HEK293 (cell line): ENCODE measurements at regions not wholly inside any gene's neighbourhood (a gene's known extent, or its start where the extent isn't known, plus 50 kb on each side); places are given as distances from the start of the nearest gene placed in this dataset.

Experiments
- INSM2 ChIP-seq: fragments of 450-650 bp; formaldehyde crosslinking; IDR thresholded peaks from 2 replicates; pipeline ENCODE4 v1.5.1; 2016; ENCODE audit warnings: missing biosample characterization, missing genetic modification characterization
- RBAK ChIP-seq: fragments of 450-650 bp; formaldehyde crosslinking; IDR thresholded peaks from 2 replicates; pipeline ENCODE4 v1.5.1; 2016; ENCODE audit warnings: missing biosample characterization, missing genetic modification characterization
- SCRT1 ChIP-seq: fragments of 450-650 bp; formaldehyde crosslinking; IDR thresholded peaks from 2 replicates; pipeline ENCODE4 v1.5.1; 2016; ENCODE audit warnings: missing biosample characterization, missing genetic modification characterization, borderline replicate concordance
- ZBTB21 ChIP-seq: fragments of 450-650 bp; formaldehyde crosslinking; IDR thresholded peaks from 2 replicates; pipeline ENCODE4 v1.5.1; 2017; ENCODE audit warnings: missing biosample characterization, missing genetic modification characterization
- ZNF23 ChIP-seq: fragments of 450-650 bp; formaldehyde crosslinking; IDR thresholded peaks from 2 replicates; pipeline ENCODE4 v1.5.1; 2016; ENCODE audit warnings: missing biosample characterization, missing genetic modification characterization, borderline replicate concordance
- ZNF324 ChIP-seq: fragments of 450-650 bp; formaldehyde crosslinking; IDR thresholded peaks from 2 replicates; pipeline ENCODE4 v1.5.1; 2016; ENCODE audit warnings: missing biosample characterization, missing genetic modification characterization
- ZNF48 ChIP-seq: fragments of 450-650 bp; formaldehyde crosslinking; IDR thresholded peaks from 2 replicates; pipeline ENCODE4 v1.5.1; 2016; ENCODE audit warnings: missing biosample characterization, missing genetic modification characterization
- TF ChIP-seq, protein P1 (sequence below): fragments of 450-650 bp; formaldehyde crosslinking; IDR thresholded peaks from 2 replicates; pipeline ENCODE4 v1.5.1; 2016; ENCODE audit warnings: missing biosample characterization, missing genetic modification characterization
- TF ChIP-seq, protein P2 (sequence below): fragments of 450-650 bp; formaldehyde crosslinking; IDR thresholded peaks from 2 replicates; pipeline ENCODE4 v1.5.1; 2016; ENCODE audit warnings: missing biosample characterization, missing genetic modification characterization, borderline replicate concordance

DNA sequence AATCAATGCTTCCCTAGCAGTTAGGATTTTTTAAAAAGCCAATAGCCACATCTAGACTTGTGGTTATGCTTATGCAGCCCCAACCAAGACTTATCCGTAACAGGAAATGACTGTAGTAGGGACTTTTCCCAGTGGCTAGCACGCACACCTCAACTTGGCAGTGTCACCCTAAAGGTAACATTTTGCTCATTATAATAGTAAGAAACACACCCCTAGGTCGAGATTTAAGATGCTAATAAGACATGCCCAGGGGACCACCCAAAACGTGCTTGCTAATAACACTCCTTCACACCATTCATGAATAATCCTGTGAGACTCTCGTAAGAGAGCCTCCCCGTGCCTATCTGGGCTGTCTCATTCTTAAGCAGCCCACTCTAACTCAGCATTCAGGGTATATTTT is 94.3 kb downstream of the XIST start:
- TF ChIP-seq ZBTB21 (no peak), ZNF48 (tag by site-specific recombination) (no peak), RBAK (tag by site-specific recombination) (no peak), ZNF324 (no peak), ZNF23 (tag by site-specific recombination) (no peak), SCRT1 (tag by site-specific recombination) (no peak), INSM2 (tag by site-specific recombination) (no peak)
- TF ChIP-seq, protein P1, sequence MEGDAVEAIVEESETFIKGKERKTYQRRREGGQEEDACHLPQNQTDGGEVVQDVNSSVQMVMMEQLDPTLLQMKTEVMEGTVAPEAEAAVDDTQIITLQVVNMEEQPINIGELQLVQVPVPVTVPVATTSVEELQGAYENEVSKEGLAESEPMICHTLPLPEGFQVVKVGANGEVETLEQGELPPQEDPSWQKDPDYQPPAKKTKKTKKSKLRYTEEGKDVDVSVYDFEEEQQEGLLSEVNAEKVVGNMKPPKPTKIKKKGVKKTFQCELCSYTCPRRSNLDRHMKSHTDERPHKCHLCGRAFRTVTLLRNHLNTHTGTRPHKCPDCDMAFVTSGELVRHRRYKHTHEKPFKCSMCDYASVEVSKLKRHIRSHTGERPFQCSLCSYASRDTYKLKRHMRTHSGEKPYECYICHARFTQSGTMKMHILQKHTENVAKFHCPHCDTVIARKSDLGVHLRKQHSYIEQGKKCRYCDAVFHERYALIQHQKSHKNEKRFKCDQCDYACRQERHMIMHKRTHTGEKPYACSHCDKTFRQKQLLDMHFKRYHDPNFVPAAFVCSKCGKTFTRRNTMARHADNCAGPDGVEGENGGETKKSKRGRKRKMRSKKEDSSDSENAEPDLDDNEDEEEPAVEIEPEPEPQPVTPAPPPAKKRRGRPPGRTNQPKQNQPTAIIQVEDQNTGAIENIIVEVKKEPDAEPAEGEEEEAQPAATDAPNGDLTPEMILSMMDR = no peak
- TF ChIP-seq, protein P2, sequence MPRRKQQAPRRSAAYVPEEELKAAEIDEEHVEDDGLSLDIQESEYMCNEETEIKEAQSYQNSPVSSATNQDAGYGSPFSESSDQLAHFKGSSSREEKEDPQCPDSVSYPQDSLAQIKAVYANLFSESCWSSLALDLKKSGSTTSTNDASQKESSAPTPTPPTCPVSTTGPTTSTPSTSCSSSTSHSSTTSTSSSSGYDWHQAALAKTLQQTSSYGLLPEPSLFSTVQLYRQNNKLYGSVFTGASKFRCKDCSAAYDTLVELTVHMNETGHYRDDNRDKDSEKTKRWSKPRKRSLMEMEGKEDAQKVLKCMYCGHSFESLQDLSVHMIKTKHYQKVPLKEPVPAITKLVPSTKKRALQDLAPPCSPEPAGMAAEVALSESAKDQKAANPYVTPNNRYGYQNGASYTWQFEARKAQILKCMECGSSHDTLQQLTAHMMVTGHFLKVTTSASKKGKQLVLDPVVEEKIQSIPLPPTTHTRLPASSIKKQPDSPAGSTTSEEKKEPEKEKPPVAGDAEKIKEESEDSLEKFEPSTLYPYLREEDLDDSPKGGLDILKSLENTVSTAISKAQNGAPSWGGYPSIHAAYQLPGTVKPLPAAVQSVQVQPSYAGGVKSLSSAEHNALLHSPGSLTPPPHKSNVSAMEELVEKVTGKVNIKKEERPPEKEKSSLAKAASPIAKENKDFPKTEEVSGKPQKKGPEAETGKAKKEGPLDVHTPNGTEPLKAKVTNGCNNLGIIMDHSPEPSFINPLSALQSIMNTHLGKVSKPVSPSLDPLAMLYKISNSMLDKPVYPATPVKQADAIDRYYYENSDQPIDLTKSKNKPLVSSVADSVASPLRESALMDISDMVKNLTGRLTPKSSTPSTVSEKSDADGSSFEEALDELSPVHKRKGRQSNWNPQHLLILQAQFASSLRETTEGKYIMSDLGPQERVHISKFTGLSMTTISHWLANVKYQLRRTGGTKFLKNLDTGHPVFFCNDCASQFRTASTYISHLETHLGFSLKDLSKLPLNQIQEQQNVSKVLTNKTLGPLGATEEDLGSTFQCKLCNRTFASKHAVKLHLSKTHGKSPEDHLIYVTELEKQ (tag by site-specific recombination) = no peak
